Astrocyte of the hippocampus (primary cell): ENCODE measurements at regions not wholly inside any gene's neighbourhood (a gene's known extent, or its start where the extent isn't known, plus 50 kb on each side); places are given as distances from the start of the nearest gene placed in this dataset.
A peak's percentile ranks its signal among the peaks of the same experiment; 100 is the strongest.

ENCODE experiments used
- DNase-seq: peaks from one replicate; pipeline ENCODE4 v3.0.0; 2011; ENCODE audit warnings: low read depth, low spot score

DNA sequence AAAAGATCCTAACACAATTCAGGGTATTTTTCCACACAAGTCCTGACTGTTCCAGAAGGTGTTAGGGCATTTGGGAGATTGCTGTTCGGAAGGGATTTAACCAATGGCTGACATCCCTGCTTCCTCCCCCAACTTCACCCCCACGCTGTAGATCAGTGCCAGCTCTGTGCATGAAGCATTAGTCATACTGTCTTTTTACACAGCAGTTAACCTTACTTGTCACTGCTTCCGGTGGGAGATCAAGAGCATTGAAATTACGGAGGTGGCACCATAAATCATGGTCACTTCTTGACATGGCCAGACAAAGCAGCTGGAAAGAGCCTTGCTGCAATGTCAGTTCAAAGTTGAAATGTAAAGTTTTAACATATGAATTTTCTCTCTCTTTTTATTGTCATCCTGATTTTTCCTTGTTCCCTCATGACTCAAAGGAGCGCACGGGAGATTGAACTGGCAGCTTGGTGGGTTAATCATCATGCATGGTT, 70.2 kb downstream of the HRH4 start:
- DNase-seq: peak; percentile 75

DNA sequence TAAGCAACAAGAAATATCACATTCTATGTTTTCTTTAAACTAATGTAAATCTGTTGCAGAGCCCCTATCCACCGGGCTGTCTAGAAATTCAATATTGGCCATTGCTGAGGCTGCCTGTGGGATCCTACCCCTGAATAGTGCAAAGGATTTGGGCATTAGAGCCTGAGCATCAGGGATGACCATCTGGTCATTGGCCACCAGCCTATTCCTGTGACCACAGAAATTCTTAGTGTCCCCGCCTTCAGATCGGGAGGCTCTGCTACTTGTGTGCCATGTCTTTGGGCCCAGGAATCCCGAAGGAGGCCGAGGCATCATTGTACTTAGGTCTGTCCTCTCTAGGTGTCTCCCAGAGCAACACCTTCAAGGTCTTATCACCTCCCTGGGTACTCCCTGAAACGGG, 73.8 kb downstream of the HRH4 start:
- DNase-seq: no peak

DNA sequence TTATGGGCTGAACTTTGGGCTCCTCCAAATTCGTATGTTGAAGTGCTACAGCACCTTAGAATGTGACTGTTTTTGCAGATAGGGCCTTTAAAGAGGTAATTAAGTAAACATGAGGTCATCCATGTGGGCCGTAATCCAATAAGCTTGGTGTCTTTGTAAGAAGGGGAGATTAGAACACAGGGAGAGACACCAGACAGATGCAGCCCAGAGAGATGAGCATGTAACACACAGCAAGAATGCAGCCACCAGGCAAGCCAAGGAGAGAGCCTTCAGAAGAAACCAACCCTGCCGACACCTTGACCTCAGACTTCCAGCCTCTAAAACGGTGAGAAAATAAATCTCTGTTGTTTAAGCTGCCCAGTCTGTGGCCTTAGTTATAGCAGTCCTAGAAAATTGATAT, 74.3 kb downstream of the HRH4 start:
- DNase-seq: no peak

DNA sequence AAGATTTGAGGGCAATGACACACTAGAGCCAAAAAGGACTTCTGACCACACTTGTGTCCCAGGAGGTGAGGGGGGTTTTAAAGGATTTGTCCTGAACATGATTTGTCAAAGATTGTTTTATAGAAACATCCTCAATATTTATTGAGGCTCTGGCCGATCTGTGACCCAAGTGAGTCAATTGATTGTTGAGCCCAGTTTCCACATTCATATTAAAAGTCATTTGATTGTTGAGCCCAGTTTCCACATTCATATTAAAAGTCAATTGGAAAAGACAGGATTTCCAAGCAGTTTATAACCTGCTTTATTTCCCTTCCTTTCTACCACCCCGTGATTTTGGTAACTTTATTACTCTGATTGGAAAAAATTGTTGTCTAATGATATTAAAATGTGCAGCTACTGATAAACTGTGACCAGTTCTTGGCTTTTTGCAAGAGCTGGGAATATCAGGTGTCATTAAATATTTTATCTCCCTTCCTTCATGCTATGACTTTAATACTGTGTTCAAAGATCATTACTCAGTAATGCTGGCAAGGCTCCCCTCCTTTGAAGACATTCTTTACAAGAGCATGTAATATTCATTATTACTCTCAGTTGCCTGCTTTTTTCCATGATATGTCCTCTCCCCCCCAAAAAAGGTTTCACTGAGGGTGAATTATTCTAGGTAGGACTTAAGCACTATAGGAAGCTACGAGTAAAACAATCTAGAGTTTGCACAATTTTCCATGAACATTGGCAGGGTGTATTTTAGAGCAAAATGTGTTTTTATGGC, 75.3 kb downstream of the HRH4 start:
- no peak for DNase-seq

DNA sequence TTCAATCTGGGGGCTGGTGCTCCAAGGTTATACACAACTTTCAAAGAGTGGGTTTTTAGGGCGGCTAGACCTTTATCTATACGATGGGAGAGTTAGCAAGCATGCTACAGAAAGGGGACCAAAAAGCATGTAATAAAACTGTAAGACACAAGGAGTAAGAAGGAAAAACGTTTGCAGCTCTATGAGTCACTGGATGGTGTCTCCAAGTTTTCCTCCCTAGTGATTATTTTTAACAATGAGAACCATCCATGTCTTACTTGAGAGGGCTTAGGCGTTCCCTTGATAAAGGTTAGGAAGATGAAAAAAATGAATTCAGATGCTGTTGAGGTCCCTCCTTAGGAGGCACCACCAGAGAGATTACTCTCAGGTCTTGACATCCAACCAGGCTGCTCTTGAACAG, 75.9 kb downstream of the HRH4 start:
- DNase-seq: no peak

DNA sequence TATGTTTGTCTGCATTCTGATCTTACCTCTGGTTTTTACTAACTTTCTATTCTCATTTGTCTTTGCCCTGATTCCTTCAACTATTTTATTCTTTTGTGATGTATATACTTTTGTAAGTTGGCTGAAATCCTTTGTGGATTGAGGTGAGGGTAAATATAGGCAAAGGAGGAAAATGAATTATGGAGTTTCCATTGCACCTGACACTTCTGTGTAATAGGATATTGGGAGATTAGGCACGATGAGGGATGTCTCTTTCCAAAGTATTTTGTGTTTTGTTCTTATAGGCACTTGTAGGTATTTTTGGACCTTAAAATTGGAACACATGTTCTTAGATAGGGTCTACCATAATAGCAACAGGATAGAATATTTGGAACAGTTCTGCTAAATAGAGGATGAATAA, 76.4 kb downstream of the HRH4 start:
- no peak for DNase-seq

DNA sequence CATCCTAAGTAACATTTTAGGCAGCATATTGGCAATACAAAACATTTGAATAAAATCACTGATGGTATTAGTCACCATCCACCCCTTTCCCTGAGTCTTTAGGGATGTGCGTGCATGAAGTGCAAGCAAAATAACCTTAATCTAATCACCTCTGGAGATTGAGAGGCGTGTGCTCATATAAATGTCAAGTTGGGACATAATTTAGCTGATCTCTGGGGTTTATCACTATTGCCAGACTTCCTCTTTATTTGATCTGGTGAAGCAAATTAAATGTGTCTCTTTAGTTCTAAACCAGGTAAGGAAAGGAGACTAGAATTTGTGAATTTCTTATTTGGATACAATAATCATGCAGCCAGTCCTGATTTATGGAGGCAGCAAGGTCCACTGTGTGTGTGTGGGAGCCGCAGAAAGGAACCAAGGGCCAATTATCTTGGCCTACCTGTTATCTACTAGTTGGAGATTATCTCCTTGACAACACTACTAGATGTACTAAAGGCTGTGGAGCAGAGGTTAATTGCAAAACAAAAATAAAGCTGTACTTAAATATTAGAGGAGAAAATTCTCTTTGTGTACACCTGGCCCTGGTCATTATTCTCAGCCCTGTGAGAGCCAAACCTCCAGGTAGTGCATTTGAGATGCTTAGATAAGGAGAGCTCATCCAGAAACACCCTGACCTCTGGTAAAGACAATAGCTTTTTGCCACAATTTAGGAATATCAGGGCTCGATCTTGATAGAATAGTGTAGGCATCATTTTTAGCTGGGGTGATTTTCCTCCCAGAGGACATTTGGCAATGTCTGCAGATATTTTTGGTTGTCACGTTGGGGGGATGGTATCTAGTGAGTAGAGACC, 78.2 kb downstream of the HRH4 start:
- no peak for DNase-seq

DNA sequence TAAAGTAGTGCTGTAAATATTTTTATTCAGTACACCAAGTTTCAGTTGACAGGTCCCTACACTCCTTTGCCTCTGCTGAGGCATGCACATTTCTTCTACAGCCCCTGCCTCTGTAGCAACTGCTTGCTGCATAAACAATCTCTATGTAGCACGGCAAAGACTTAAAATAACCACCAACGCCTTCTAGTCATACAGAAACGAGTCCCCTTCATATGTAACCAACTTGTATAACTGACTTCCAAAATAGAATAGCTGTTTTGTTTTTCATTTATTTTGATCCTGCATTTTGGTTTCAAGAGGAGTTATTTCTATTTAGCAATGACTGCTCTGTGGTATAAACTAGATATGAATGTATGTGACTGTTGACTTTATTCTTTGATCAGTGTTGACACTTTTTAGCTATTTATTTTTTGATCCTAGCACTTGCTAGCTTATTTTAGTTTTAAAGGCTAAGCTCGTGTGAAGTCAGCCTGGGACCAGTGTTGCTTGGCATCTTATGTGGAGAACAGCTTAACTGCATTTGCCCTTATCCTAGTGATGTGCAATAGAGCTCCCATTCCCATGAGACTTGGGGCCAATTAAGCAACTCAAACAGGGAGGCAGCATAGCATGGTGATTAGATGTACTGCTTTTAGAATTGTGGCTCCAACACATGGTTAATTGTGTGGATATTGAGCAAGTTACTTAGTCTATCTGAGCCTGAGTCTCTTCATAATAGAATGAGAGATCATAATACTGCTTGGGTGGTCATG, 79.6 kb downstream of the HRH4 start:
- DNase-seq: no peak

DNA sequence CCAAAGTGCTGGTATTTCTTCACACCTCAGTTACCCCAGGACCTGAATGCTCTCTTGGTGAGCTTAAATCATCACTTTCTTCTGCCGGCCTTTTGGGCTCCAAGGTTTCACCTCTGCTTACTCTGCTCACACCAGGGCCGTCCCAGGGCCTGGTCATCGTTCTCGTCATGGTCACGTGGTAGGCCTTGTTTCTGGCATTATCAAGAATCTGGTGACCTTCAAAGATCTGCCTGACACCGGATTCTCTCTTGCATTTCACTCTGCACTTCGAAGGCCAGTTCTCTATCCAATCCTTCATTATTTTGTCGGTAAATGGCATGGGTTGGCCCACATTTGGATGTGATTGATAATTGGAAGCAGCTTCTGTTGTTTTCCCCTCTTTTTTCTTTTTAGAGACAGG, 80.5 kb downstream of the HRH4 start:
- DNase-seq: no peak

DNA sequence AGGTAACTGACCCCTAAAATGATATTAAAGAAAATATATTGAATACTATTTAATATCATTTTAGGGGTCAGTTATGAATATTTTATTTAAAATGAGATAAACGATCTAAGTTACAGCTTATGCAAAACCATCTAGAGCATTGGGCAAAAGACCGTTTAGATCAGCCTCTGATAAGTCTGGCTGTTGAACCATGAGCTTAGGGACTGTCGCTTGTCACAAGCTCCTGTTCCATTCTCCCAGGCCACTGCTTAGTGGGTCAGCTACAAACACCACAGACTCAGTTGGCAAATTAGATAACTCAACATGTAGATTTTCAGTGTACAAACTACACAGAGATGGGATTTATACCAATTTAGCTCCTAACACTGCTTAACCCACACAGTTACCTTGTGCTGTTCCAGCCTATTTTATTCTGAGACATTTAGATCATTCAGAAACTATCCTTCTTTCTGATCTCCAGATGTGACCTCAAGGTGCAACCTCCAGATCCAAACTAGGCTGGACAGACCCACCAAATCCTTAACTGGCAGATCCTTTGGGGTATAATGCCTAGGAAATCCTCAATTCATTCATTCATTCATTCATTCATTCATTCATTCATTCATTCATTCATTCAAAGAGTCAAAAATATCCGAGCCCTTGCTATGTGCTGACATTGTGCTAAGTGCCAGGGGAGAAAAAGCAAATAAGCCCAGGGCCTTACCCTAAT, 82.8 kb downstream of the HRH4 start:
- DNase-seq: no peak

DNA sequence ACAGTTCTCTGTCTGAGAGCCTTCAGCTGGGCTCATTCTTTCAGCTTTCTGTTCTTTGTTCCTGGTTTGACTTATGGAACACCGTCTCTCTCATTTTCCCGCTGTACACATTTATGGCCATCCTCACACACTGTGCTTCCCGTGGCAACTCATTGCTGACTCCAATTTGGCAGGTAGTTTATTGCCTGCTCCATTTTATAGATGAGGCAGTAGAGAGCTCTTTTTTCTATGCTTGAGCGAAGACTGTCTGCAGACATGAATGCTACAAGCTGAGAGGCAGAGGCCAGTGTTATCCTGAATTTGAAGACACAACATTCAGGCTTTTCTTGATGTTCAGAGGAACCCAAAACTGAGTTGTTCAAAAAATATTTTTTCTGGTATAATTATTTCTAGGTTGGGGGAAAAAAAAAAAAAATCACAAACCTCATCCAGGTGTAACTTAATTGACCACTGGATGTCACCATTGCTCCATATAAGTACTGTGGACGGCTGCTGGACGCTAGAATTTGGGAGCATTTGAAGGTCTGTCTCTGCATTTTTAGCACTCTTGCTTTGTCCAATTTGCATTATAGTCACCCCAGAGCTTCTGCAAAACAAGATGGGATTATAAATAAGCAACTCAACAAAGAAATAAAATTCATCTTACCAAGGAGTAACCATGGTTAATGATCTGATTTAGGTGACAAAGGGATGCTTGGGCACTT, 83.5 kb downstream of the HRH4 start:
- peak; percentile 62 for DNase-seq

DNA sequence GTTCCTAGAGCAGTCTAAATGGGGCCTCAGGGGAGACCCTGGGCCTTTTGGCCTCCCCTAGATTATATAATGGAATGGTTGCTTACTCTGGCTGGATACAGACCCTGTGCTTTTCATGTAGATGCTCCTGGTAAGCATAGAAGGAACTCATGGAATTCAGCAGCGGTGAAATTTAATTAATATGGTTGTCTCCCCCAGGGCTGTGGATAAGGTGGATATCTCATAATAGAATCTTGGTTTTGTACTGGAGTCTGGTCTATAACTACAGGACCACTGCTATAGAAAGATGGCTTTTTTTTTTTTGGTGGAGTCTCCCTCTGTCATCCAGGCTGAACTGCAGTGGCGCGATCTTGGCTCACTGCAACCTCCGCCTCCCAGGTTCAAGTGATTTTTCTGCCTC, 84.5 kb downstream of the HRH4 start:
- DNase-seq: no peak

DNA sequence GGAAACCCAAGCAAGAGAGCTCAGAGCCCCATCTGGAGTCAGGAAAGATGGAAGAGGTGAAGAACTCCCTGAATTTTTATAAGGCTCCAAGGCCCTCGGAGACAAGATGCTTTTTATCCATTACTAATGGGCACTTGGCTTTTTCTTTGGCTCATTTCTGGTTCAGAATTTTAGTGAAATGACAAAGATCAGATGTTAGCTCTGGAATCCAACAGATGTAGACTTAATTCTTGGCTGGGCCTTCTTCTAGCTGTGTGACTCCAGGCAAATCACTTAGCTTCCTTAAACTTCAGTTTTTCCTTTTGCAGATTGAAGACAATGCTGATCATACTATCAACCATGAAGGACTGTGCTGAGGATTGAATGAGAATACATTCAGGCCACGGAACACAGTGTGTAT, 85.2 kb downstream of the HRH4 start:
- DNase-seq: no peak

DNA sequence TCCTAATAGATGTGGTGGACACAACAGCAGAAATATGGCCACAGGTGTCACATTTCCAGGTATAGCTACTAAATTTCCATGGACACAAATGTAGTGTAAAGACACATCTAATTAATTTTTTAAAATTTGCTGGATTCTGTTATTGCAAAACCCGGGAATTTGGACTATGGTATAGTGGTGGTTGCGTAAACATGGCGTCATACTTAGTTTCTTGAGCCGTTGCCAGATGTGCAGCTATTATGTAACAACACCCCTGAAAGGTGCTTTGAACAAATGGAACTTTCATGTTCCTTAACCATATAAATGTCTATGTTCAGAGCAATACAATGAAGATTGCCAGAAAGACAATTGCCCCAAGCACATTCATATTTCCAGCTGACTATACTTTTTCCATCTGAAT, 85.9 kb downstream of the HRH4 start:
- no peak for DNase-seq

DNA sequence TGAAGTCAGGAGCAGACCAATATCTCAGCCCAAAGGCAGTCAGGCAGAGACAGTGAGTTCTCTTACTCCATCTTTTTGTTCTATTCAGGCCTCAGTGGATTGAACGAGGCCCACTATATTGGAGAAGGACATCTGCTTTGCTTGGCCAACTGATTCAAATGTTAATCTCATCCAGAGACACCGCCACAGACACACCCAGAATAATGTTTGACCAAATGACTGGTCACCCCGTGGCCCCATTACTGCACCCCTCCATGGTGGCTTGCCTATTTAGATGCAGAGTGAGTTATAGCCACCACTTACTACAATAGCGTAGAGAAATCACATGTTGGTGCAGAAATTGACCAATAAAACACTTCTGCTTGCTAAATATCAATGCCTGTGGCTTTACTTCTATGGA, 88.1 kb downstream of the HRH4 start:
- no peak for DNase-seq

DNA sequence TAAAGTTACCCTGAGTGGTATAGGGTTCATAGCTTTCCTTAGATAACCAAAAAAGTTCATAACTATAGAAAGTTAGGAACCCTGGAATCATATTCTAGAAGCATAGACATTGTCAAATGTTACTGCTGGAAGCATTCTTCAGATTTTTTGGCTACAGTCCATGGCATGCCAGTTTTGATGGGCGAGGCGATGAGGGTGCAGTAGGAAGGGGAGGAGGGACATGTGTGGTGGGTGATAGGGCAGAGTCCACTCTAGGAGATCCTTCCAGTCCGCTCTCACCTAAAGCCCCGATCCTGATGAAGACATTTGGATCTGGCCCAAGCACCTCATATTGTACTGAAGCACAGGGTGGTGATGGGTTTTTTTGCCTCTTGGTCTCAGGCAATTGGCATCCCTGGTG, 91.8 kb downstream of the HRH4 start:
- DNase-seq: peak; percentile 20

DNA sequence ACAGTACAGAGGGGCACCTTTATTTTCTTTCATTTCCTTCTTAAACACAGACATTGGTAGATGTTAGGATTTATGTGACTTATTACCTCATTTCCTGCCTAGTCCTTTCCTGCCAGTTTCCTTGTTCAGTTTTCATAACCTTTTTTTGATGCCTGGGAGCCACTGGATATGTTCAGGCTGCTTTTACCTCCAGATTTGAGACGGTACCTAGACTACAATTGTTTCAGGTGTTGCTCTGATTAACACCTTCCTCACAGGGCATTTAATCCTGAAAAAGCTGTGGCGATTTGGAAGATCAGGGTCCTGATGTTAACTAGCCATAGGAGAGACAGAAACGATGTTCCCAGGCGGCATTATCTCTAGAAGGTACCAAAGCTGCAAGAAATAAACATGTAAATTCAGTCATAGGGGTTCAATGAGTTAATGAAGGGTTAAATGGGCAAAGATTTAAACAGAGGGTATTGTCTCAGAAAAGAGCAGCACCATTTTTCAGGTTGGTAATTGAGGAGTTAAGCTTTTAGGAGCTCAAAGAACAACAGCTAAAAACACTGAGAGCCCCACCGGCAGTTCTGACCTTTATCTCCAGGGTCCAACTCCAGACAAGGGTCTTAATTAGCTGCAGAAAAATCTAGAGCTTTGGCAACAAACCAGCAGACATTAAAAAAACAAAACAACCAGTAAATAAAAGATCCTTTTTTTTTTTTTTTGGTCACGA, 93.3 kb downstream of the HRH4 start:
- no peak for DNase-seq

DNA sequence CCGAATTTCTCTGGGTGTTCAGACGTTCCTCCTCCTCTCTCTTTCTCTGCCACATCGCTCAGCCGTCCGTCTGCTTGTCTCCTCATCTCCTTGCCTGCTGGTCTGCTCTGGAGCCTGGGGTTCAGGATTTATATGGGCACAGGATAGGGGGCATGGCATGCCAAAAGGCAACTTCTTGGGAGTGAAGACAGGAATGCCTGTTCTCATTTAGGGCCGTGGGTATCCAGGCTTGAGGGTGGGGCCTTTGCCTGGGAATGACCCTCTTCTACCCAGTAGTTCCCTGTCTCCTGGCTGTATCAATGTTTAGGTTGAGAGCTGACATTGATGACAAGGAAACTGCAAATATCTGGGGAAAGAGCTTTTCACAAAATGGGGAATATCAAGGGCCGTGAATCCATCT, 98.0 kb downstream of the HRH4 start:
- DNase-seq: no peak

DNA sequence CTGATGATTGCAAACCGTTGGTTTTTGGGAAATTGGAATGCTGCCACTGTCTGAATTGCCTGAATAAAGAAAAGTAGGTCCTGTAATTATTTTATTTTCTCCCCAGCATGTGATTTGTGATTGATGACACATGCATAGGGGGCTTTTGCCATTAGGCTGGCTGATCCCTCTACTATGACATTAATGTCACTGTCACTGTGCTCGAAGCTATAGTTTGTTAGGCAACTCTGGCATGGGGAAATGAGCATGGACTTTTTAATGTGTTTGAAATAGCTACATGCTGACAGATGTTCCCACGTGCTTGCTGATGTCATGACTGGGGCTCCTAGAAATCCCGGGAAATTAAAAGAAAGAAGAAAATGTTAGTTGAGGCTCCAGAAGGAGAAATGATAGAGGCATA, 99.1 kb downstream of the HRH4 start:
- DNase-seq: no peak

DNA sequence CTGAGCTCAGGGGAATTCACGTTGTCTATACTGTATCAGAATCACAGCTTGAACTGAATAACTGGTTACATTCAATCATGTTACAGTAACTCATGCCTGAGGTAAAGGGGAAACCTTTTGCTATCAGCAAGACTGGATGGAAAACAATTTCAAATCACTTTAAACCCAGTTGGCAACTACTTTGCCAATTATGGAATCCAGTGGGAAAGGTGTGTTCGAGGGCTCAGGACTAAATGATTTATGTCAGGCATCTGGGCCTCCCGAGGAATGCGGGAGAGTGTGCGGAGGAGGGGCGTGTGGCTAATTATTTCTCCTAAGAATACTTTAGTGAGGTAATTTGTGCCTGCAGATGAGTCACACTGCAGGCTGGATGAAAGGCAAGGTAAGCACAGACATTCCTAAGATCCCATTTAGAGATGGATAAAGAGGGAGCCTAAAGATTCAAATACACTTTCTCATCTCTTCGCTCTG, 100.1 kb downstream of the HRH4 start:
- DNase-seq: peak; percentile 82
